ENCODE measurements at regions not wholly inside any gene's neighbourhood (a gene's known extent, or its start where the extent isn't known, plus 50 kb on each side); places are given as distances from the start of the nearest gene placed in this dataset.

- no peaks in the 10 kb centered on the region for H3K9me3 ChIP-seq (ENCODE audit: control insufficient read depth, insufficient read depth, low read length)
- no peak overlapping the region for H3K4me3 ChIP-seq (ENCODE audit: low read length)
- H3K4me2 ChIP-seq (ENCODE audit: low read length): no peak overlapping the region
- H3K27me3 ChIP-seq (ENCODE audit: control insufficient read depth, low read length): peaks cover 7% of the 10 kb centered on the region; the same call in 1 of the 2 replicates
- no peak for TF ChIP-seq EZH2phosphoT487 (IDR thresholded peaks at IDR 0.05; ENCODE audit: borderline replicate concordance, low read length)
- TF ChIP-seq, protein P1, sequence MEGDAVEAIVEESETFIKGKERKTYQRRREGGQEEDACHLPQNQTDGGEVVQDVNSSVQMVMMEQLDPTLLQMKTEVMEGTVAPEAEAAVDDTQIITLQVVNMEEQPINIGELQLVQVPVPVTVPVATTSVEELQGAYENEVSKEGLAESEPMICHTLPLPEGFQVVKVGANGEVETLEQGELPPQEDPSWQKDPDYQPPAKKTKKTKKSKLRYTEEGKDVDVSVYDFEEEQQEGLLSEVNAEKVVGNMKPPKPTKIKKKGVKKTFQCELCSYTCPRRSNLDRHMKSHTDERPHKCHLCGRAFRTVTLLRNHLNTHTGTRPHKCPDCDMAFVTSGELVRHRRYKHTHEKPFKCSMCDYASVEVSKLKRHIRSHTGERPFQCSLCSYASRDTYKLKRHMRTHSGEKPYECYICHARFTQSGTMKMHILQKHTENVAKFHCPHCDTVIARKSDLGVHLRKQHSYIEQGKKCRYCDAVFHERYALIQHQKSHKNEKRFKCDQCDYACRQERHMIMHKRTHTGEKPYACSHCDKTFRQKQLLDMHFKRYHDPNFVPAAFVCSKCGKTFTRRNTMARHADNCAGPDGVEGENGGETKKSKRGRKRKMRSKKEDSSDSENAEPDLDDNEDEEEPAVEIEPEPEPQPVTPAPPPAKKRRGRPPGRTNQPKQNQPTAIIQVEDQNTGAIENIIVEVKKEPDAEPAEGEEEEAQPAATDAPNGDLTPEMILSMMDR (IDR thresholded peaks at IDR 0.05; ENCODE audit: low read depth, low read length, poor library complexity, severe bottlenecking): no peak
- H3K79me2 ChIP-seq (ENCODE audit: control insufficient read depth, low read length): no peaks in the 10 kb centered on the region
- H4K20me1 ChIP-seq (ENCODE audit: control insufficient read depth, insufficient read depth, low read depth, low read length): no peaks in the 10 kb centered on the region
- no peaks in the 10 kb centered on the region for H3F3A ChIP-seq (ENCODE audit: control insufficient read depth, insufficient read depth)
- H3K36me3 ChIP-seq (ENCODE audit: control insufficient read depth, low read length): no peaks in the 10 kb centered on the region
- H3K4me1 ChIP-seq (ENCODE audit: control insufficient read depth, low read length): no peaks in the 10 kb centered on the region
- H3K27ac ChIP-seq (ENCODE audit: low read depth, low read length): no peak overlapping the region
- H3K9me2 ChIP-seq (replicated peaks; ENCODE audit: control insufficient read depth, low read length): no peaks in the 10 kb centered on the region
Measured at GRCh38 chr5:66353186-66353585, 209.1 kb downstream of the SREK1 start.

GRCh38 chr5:66354422-66354821 is 210.3 kb downstream of the SREK1 start:
- no peak for TF ChIP-seq EZH2phosphoT487 (IDR thresholded peaks at IDR 0.05; ENCODE audit: borderline replicate concordance, low read length)
- TF ChIP-seq, protein P1 (IDR thresholded peaks at IDR 0.05; ENCODE audit: low read depth, low read length, poor library complexity, severe bottlenecking): no peak
- H3K27me3 ChIP-seq (ENCODE audit: control insufficient read depth, low read length): 0 out of 2 replicates have a peak, but pooled peaks cover 3% of the 10 kb centered on the region
- H3K27ac ChIP-seq (ENCODE audit: low read depth, low read length): no peak overlapping the region

GRCh38 chr5:66356011-66356565 is 212.0 kb downstream of the SREK1 start:
- no peak for TF ChIP-seq EZH2phosphoT487 (IDR thresholded peaks at IDR 0.05; ENCODE audit: borderline replicate concordance, low read length)
- TF ChIP-seq, protein P1 (IDR thresholded peaks at IDR 0.05; ENCODE audit: low read depth, low read length, poor library complexity, severe bottlenecking): no peak
- Histone ChIP-seq H3K9me3 (ENCODE audit: control insufficient read depth, insufficient read depth, low read length) (no peaks in the 10 kb centered on the region), H3K27me3 (ENCODE audit: control insufficient read depth, low read length) (0 out of 2 replicates have a peak, but pooled peaks cover 3% of the 10 kb centered on the region), H4K20me1 (ENCODE audit: control insufficient read depth, insufficient read depth, low read depth, low read length) (no peaks in the 10 kb centered on the region), H3K9me2 (replicated peaks; ENCODE audit: control insufficient read depth, low read length) (no peaks in the 10 kb centered on the region), H3K27ac (ENCODE audit: low read depth, low read length) (no peak overlapping the region), H3K79me2 (ENCODE audit: control insufficient read depth, low read length) (no peaks in the 10 kb centered on the region), H3K36me3 (ENCODE audit: control insufficient read depth, low read length) (no peaks in the 10 kb centered on the region), H3F3A (ENCODE audit: control insufficient read depth, insufficient read depth) (no peaks in the 10 kb centered on the region), H3K4me2 (ENCODE audit: low read length) (no peak overlapping the region), H3K4me3 (ENCODE audit: low read length) (no peak overlapping the region), H3K4me1 (ENCODE audit: control insufficient read depth, low read length) (no peaks in the 10 kb centered on the region)

More at GRCh38 chr5:66354422-66354821, 210.3 kb downstream of the SREK1 start:
- Histone ChIP-seq H3K9me3 (ENCODE audit: control insufficient read depth, insufficient read depth, low read length) (no peaks in the 10 kb centered on the region), H3K79me2 (ENCODE audit: control insufficient read depth, low read length) (no peaks in the 10 kb centered on the region), H3K4me2 (ENCODE audit: low read length) (no peak overlapping the region), H3K4me3 (ENCODE audit: low read length) (no peak overlapping the region), H3K9me2 (replicated peaks; ENCODE audit: control insufficient read depth, low read length) (no peaks in the 10 kb centered on the region), H4K20me1 (ENCODE audit: control insufficient read depth, insufficient read depth, low read depth, low read length) (no peaks in the 10 kb centered on the region), H3K36me3 (ENCODE audit: control insufficient read depth, low read length) (no peaks in the 10 kb centered on the region), H3K4me1 (ENCODE audit: control insufficient read depth, low read length) (no peaks in the 10 kb centered on the region), H3F3A (ENCODE audit: control insufficient read depth, insufficient read depth) (no peaks in the 10 kb centered on the region)

Measured in DOHH2 (cell line).